Putamen (tissue), 1 donor: ENCODE measurements at regions not wholly inside any gene's neighbourhood (a gene's known extent, or its start where the extent isn't known, plus 50 kb on each side); places are given as distances from the start of the nearest gene placed in this dataset.
"Not testable (repeated sequence)": the region's sequence is repeated elsewhere in the genome, so short reads cannot be mapped to it uniquely, and the experiment has no call there.

Experiments
- DNase-seq: peaks from one replicate; pipeline ENCODE4 v3.0.0-alpha.2; 2016; ENCODE audit warnings: low spot score

DNA sequence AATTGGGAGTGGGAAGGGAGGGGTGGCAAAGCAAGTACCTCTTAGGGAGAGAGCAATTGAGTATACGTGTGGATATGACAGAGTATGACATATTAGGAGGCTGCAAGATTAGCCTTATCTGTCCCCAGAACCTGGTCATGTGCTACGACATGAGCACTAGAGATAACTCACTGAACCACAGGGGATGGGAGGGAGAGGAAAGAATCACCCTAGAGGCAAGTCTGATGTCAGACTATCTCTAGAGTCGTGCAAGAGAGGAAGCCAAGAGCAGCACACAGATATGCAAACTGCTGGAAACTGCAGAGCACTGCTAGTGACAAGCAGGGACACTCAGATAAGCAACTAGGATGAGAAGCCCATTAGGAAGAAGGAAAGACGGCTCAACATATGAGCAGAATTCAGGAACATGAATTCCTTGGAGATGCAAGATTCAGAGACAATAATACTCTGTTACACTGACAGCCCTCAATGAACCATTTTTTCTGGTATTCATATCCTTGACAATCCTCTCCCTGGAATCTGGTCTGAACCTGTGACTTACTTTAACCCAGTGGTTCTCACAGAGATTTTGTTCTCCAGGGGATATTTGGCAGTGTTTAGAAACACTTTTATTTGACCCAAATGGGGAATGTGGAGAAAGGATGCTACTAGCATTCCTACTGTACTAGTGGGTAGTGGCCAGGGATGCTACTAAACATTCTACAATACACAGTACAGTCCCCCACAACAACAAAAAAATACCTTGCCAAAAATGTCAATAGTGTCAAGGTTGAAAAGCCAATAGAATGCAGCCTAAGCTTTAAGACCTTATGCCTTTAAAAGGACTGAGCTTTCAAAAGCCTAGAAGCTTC lies 84.0 kb upstream of the BMP2K start:
- no peak for DNase-seq

DNA sequence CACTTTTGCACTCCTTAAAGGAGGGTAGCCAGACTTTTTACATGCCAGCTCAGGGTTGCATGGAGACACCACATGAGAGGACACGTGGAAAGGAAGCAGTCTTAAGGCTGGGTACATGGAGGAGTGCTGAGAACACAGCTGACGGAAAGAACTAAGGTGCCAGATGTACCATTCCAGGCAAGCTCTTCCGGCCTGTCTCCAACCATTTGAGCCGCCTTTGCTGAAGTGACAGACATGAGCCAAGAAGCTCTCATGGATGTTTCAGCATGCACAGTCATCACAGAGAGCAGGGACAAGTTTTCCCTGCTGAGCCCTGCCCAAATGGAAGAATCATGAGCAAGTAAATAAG lies 83.4 kb upstream of the BMP2K start:
- no peak for DNase-seq

DNA sequence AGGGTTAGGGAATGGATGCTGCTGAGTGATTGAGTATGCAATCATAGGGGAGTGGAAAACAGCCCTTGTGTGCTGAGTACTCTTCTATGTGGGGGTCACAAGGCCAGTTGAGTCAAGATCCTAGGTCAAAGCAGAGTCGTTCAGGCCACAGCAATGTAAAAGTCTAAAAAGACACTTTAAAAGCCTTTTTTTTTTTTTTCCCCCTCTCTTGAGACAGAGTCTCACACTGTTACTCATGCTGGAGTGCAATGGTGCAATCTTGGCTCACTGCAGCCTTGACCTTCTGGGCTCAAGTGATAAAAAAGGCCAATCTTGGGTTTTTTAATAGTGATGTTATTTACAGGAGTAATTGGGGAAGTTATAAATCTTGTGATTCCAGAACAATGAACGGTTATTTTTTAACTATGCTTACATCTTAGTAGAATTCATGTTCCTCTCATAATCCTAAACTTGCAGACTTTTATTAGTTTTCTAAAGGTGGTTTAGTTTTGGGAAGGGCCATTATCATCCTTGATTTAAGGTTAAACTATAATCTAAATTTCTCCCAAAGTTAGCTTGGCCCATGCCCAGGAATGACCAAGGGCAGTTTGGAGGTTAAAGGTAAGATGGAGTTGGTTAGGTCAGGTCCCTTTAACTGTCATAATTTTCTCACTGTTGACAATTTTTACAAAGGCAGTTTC lies 82.2 kb upstream of the BMP2K start:
- DNase-seq: no peak

DNA sequence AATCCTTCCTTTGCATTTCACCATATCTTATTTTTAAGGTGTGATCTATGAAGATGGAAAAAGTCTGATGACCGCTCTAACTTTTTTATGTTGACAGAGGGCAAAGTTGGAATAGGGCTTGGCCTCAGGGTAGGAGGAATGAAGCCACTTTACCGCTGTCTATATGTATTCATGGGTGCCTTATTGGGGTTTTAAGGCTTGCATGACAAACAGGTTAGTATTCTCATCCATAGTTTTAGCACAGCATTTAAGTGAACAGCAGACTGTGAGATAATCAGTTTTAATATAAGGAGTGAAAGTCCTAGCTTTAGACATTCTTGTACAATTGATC lies 81.7 kb upstream of the BMP2K start:
- no peak for DNase-seq

DNA sequence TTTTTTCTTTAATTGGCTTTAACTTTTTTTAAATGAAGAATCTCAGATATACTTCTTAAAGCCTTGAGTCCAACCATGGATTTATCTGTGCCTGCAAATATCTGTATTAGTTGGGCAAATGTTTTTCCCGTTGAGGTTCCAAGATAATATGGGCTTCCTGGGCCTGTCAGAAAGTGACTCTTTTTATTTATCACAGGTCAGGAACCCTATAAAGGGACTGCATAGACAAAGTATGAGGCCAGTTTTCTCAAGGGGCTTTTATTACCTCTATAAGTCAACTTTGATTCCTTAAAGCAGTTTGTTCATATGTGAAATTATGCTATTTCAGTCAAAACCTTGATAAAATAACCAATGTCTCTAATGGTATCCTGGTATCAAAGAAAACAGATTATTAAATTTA lies 80.2 kb upstream of the BMP2K start:
- DNase-seq: no peak

DNA sequence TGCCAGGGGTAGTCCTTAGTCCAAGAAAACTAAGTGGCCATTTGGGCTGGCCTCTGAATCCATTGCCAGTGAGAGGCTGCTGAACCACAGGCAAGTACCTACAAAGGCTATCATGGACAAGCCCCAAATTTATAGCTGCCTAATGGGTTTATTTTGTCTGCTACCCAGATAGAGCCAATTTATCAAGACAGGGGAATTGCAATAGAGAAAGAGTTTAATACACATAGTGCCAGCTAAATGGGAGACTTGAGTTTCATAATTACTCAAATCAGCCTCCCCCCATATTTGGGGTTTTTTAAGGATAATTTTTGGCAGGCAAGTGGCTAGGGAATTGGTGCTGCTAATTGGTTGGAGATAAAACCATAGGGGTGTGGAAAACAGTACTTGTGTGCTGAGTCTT lies 73.1 kb upstream of the BMP2K start:
- DNase-seq: no peak

DNA sequence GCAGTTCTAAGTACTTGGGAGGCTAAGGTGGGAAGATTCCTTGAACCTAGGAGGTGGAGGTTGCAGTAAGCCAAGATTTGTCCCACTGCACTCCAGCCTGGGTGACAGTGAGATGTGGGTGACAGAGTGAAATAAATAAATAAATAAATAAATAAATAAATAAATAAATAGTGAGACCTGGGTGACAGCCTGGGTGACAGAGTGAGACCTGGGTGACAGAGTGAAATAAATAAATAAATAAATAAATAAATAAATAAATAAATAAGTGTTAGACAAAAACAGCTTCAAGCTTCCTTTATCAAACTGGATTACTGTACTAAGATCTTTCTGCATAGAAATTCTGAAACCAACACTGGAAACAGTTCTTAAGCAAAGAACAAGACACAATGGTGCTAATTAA lies 71.8 kb upstream of the BMP2K start:
- DNase-seq: no peak

DNA sequence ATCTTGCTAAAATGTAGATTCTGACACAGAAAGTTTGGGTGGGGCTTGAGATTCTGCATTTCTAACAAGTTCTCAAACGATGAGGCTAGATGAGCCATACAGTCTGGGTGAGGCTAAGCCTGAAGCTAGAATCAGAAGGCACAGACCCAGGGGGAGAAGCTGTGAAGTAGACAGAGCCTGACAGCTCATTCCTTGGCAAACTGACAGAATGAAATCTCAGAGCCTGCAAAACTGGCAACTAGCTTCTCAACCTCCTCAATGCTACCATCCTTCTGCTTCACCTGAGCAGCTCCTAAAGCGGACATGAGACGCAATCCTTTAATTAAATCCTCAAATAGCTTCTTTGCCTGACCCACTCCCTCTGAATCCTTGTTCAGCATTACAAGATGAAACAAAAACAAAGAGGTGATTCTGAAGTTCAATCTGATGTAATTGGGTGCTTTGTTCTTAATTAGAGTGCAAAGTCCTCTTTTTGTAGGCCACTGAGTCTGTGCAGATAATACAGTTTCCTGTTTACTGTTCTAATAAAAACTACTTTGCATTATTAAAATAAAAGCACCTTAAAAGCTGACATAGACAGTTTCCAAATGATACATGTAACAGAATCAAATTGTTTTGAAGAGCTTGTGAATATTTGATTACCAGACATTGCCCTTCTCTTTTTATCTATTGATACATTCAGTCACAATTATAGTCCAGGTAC lies 71.0 kb upstream of the BMP2K start:
- DNase-seq: peak; percentile 48

DNA sequence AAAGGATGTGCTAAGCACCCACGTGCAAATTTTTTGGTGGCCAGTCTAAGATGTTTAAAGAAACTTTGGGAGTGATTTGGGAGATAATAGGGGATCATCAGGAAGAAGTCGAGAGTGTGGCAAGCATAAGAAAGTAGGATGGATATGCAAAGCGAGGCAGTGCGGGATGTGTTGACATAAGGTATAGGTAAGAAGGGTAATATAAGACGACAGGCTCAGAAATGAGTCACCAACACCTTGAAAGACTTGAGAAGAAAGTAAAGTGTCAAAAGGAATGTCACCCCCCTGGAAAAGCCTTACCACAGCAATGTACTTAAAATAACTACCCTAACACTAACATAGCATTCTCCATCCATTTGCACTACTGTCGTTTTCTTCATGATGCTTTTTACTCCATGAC lies 69.8 kb upstream of the BMP2K start:
- DNase-seq: no peak

DNA sequence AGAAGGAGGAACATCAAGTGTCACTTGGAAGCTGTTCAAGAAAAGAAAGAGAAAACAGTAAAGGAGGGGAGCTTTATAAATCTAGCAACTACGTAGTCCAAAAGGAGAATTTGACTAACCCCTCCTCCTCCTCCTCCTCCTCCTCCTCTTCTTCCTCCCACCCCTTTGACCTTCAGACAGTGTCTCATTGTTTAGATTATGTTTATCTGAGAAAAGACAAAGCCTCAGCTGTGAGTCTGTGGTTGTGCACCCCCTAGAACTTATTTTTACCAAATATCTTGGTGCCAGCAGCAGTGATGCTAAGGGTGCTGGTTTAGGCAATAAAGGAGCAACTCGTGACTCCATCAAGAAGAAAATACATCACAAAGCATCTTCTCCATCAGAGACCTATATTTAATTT lies 68.9 kb upstream of the BMP2K start:
- DNase-seq: peak; percentile 78

DNA sequence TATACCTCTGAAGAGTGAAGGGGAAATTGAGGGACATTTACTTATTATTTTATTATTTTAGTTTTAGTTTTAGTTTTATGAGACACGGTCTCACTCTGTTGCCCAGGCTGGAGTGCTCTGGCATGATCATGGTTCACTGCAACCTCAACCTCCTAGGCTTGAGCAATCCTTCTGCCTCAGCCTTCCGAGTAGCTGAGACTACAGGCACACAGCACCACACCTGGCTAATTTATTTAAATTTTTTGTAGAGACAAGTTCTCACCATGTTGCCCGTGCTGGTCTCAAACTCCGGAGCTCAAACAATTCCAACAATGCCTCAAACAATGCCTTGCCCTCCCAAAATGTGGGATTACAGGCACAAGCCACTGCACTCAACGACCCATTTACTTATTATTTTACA lies 68.4 kb upstream of the BMP2K start:
- DNase-seq: no peak

DNA sequence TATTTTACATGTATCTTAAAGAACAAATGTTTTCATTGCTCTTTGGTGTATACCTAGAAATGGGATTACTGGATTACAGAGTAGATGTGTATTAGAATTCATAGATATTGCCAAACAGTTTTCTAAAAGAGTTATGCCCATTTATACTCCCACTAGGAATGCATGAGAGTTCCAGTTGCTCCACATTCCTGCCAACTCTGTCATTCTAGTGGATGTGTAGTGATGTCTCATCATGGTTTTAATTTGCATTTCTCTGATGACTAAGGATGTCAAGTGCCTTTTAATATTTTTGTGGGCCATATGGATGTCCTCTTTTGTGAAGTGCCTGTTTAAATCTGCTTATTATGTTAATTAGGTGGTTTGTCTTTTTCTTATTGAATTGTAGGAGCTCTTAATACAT lies 65.6 kb upstream of the BMP2K start:
- no peak for DNase-seq

DNA sequence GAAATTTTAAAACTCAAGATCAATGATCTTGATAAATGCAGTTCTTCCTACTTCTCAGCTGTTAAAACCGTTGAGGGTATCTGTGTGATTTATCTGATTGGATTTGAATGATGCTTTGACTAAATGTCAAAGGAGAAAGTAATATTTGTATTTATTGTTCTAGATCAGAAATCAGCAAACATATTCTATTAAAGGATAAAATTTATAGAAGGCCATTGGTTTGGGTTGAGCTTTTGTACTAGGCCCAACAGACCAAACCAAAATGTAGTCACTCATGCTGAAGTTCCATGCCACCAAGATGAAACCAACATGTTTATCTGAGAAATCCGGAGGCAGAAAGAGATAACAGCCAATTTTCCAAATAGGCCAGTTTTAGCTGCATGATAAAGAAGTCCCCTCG lies 64.5 kb upstream of the BMP2K start:
- no peak for DNase-seq

DNA sequence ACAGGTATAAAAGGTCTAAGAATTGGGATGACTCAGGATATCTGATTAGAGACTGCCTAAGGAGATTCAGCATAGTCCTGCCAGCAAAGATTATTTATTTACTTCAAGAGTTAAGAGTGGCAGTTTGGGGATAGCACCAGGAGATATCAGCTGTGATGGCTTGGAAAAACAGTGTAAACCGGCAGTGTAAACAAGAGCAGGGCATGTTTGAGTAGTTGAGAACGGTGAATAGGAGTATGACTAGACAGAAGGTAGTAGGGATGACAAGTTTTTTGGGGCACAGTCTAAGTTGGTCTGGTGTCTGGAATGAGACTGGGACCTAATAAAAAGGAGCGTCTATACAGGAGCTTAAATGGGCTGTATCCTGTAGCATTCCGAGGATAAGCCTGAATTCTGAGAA lies 61.6 kb upstream of the BMP2K start:
- DNase-seq: not testable (repeated sequence)

DNA sequence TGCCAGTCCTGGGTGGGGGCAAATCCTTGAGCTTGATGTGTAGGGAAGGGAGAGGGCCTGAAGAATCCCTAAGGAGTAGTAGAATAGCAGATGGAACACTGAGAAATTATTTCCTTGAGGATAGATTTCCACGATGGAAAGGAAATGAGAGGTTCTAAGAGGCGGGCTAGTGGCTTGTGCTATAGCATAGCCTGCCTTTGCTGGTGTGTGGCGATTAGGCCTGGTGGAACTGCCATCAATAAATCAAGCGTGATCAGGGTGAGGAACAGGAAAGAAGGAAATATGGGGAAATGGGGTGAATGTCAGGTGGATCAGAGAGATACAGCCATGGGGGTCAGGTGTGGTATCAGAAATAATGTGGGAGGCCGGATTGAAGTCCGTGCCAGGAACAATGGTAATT lies 60.8 kb upstream of the BMP2K start:
- not testable (repeated sequence) for DNase-seq

DNA sequence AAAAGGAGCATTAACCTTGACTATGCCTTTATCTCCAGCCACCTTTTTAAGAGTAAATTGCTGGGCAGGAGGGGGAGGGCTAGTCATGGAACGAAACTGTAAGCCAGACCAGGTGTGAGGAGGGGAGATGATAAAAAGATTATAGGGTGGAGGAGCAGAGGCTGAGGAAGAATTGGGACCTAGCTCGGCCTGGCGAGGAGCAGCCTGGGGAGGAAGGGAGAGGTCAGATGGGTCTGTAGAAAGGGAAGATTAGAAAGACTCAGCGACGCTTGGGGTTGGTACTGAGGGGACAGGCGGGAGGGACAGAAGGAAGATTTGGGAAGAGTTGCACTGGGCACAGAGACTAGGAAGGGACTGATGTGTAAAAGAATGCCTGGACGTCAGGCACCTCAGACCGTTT lies 58.4 kb upstream of the BMP2K start:
- not testable (repeated sequence) for DNase-seq

DNA sequence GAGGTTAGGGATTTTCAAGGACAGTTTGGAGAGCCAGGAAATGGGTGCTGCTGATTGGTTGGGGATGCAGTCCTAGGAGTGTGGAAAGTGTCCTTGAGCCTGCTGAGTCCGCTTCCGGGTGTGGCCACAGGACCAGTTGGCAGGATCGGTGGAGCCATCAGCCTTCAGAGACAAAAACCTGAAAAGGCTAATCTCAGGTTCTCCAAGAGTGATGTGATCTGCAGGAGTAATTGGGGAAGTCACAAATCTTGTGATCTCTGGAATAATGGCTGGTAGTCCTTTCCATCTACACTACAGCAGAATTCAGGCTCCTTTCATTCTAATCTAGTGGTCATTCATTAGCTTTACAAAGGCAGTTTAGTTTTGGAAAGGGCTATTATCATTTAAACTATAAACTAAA lies 55.9 kb upstream of the BMP2K start:
- no peak for DNase-seq

DNA sequence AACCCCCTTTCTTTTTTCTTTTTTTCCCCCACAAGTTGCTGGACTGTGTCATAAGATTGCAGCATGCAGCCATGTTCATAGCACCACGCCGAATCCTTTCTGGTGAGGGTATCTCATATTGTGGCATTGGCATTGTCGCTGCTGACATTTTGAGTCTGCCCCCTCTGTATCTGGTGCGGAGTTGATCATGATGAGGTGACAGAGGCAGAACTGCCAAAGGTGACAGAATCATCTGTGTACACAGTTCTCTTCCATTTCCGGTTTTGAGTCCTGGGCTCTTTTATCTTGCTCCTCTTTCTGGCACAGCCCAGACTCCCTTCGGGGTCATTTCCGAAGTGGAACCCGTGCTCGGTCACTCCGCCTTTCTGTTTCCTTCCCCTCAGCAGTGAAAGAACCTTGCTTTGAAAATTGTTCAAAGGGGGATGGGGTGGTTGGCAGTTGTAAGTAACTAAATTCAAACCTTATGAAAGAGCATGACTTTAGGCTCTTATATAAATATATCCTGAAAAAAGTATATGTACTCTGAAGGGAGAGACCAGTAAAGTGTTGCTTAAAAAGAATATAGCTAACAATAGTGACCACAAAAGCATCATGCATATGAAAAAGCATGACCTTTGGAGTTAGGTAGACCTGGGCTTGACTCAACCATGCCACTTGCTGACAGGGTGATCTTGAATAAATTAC lies 55.0 kb upstream of the BMP2K start:
- DNase-seq: no peak

DNA sequence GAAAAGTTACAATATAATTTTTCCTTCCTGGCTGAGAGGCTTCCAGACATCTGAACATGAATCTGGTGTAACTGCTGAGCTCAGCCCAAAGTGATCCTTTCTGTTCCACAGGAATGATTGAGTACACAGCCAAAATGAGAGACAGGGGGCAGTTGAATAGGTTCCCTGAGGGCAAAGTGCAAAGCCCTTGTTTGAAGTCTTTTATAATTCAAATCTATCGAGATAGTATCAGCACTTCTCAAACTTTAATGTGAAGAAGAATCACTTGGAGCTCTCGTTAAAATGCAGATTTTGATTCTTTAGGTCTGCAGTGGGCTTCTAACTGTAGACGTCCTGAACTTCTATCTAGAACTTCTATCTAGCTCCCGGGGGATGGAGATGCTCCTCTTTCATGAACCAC lies 54.4 kb upstream of the BMP2K start:
- DNase-seq: no peak

DNA sequence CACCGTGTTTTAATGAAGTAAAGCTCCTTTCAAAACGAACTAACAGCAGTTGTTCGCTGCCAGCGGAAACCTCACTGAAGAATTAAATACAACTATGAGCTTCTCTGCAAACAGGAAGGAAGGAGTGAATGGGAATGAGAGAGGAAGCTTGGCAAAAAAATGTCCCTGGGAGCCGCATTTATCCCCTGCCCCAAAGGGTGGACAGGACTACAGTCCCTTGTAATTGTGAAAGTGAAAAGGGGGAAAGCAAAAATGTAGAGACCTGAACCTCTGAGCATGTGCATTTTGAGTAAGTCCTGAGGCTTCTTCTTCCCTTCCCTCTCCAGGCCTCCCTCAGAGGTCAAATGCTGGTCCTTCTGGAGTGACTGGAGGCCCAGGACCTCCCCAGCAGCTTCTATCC lies 53.8 kb upstream of the BMP2K start:
- DNase-seq: no peak

DNA sequence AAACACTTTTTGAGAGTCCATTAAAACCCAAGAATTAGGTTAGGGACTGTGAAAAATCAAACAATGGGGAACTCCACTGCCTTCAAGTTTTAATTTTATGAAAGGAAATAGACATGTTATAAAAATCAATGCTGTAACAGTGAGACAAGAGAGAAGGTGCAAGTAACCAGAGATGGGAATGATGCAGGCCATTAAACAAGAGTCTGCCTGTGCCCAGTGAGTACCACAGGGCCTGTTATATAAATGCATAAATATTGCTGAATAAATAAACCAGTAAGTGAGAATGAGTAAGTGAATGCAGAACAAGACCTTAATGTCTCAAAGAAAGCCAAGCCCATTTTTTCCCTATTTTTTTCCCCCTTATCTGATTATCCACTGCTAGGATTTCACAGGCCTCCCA lies 53.3 kb upstream of the BMP2K start:
- no peak for DNase-seq
